ENCODE measurements at regions not wholly inside any gene's neighbourhood (a gene's known extent, or its start where the extent isn't known, plus 50 kb on each side); places are given as distances from the start of the nearest gene placed in this dataset.

DNA sequence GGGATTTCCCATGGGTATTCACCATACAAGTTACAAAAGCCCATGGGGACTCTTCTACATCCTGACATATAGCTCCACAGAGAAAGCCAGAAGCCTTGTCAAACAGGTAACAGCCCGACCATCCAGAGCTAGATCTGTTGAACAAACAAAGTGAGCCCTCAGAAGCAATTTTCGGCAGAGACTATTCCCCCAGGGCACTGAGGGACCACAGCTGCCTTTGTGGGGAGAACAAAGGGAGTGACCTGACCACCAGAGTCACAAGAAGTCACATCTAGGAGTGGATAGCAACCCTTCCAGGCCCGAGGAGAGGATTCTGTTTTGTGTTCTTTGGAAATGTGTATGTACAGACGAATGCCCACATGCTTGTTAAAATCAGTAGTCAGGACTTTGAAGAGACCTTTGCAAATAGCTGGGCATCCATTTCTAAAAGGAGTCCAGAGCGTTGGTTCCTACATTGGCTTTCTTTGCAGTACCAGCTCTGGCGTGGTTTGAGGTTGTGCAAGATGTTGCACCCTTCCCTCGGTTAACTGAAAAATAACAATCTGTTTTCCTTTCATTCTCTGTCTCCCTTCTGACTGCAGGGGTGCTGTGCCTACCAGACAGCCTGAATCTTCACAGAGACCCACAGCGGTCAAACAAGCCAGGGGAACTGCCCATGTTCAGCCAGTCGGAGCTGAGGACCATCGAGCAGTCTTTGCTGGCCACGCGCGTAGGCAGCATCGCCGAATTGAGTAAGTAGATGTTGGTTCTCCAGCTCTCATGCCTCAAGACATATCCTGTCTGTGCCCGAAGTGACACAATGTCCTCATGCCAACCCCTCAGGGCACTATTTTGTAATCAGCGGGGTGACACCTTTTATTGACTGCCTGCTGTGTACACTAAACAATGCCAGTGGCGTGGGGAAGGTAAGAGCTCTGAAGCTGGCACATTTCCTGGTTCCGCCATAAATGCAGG, 165.4 kb upstream of the PWP1 start:
- Mint-ChIP-seq H3K4me1 (ENCODE audit: unreplicated experiment) (peaks cover 4% of the 10 kb centered on the region), H3K4me3 (ENCODE audit: unreplicated experiment) (no peak overlapping the region), H3K36me3 (ENCODE audit: unreplicated experiment) (no peaks in the 10 kb centered on the region), H3K27me3 (ENCODE audit: unreplicated experiment) (no peaks in the 10 kb centered on the region), H3K27ac (ENCODE audit: unreplicated experiment) (no peak overlapping the region), H3K9me3 (ENCODE audit: unreplicated experiment) (peaks cover 3% of the 10 kb centered on the region)
- DNase-seq (ENCODE audit: extremely low spot score, unreplicated experiment): no peak
- TF ChIP-seq, protein P1, sequence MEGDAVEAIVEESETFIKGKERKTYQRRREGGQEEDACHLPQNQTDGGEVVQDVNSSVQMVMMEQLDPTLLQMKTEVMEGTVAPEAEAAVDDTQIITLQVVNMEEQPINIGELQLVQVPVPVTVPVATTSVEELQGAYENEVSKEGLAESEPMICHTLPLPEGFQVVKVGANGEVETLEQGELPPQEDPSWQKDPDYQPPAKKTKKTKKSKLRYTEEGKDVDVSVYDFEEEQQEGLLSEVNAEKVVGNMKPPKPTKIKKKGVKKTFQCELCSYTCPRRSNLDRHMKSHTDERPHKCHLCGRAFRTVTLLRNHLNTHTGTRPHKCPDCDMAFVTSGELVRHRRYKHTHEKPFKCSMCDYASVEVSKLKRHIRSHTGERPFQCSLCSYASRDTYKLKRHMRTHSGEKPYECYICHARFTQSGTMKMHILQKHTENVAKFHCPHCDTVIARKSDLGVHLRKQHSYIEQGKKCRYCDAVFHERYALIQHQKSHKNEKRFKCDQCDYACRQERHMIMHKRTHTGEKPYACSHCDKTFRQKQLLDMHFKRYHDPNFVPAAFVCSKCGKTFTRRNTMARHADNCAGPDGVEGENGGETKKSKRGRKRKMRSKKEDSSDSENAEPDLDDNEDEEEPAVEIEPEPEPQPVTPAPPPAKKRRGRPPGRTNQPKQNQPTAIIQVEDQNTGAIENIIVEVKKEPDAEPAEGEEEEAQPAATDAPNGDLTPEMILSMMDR (IDR thresholded peaks at IDR 0.05): no peak

DNA sequence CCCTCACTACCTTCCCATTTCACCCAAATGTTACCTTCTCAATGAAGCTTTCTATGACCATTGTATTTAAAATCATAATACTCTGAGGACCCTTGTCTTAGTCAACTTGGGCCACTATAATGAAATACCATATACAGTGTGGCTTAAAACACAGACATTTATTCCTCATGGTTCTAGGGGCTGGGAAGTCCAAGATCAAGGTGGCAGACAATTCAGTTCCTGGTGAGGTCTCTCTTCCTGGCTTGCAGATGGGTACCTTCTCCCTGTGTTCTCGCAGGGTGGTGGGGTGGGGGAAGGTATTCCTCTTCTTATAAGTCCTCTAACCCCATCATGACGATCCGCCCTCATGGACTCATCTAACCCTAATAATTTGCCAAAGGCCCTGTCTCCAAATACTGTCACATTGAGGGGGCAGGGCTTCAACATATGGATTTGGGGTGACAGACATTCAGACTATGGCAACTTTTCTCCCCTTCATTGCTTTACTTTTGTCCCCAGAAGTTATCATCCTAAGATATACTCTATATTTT, 163.7 kb upstream of the PWP1 start:
- Mint-ChIP-seq H3K27me3 (ENCODE audit: unreplicated experiment) (no peaks in the 10 kb centered on the region), H3K27ac (ENCODE audit: unreplicated experiment) (no peak overlapping the region), H3K36me3 (ENCODE audit: unreplicated experiment) (no peaks in the 10 kb centered on the region), H3K4me3 (ENCODE audit: unreplicated experiment) (no peak overlapping the region), H3K4me1 (ENCODE audit: unreplicated experiment) (no peaks in the 10 kb centered on the region), H3K9me3 (ENCODE audit: unreplicated experiment) (peaks cover 3% of the 10 kb centered on the region)
- DNase-seq (ENCODE audit: extremely low spot score, unreplicated experiment): no peak
- TF ChIP-seq, protein P1 (IDR thresholded peaks at IDR 0.05): no peak

DNA sequence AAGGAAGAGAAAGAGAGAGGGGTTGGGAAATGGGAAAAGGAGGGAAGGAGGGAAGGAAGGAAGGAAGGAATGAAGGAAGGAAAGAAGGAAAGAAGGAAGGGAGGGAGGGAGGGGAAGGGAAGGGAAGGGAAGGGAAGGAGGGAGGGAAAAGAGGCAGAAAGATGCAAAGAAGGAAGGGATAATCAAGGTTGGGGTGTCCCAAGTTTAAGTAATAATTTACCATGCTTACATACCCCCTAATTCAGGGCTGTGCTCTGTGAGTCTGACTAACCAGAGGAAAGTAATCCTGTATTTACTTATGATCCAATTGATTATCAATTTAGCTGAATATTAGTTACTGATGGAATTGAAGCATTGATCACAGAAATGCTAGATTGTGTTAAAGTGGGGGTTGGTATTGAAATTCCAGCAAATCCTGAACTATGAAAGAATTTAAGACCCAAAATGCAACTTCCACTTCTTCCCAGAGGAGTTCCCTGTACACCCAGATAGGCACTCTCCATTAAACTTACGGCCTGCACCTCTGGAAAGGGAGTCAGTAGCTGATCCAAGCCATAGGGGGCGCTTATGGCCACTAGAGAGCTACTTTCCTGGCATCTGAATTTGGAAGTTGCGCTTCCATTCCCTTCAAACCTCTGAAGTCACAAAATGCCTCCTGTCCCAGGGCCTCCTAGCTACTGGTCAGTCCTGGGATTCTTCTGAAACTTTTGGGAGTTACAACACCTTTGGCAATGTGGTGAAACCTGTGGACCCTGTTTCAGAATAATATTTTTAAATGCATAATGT, 162.7 kb upstream of the PWP1 start:
- no peak overlapping the region for H3K27ac Mint-ChIP-seq (ENCODE audit: unreplicated experiment)
- H3K27me3 Mint-ChIP-seq (ENCODE audit: unreplicated experiment): no peaks in the 10 kb centered on the region
- no peak overlapping the region for H3K4me3 Mint-ChIP-seq (ENCODE audit: unreplicated experiment)
- H3K4me1 Mint-ChIP-seq (ENCODE audit: unreplicated experiment): no peaks in the 10 kb centered on the region
- DNase-seq (ENCODE audit: extremely low spot score, unreplicated experiment): no peak
- no peaks in the 10 kb centered on the region for H3K36me3 Mint-ChIP-seq (ENCODE audit: unreplicated experiment)
- H3K9me3 Mint-ChIP-seq (ENCODE audit: unreplicated experiment): peaks cover 3% of the 10 kb centered on the region
- TF ChIP-seq, protein P1 (IDR thresholded peaks at IDR 0.05): no peak

- Mint-ChIP-seq H3K36me3 (ENCODE audit: unreplicated experiment) (no peaks in the 10 kb centered on the region), H3K27me3 (ENCODE audit: unreplicated experiment) (no peaks in the 10 kb centered on the region), H3K4me3 (ENCODE audit: unreplicated experiment) (no peak overlapping the region), H3K4me1 (ENCODE audit: unreplicated experiment) (no peaks in the 10 kb centered on the region), H3K27ac (ENCODE audit: unreplicated experiment) (no peak overlapping the region), H3K9me3 (ENCODE audit: unreplicated experiment) (peaks cover 3% of the 10 kb centered on the region)
- TF ChIP-seq, protein P1 (IDR thresholded peaks at IDR 0.05): no peak
- no peak for DNase-seq (ENCODE audit: extremely low spot score, unreplicated experiment)
Observed at GRCh38 chr12:107523775-107524535, 161.6 kb upstream of the PWP1 start.

Data from osteocyte (in vitro differentiated cells).